SKM-1 (cell line): ENCODE measurements at regions not wholly inside any gene's neighbourhood (a gene's known extent, or its start where the extent isn't known, plus 50 kb on each side); places are given as distances from the start of the nearest gene placed in this dataset.
A peak's percentile ranks its signal among the peaks of the same experiment; 100 is the strongest.

Experiments
- DNase-seq: peaks from one replicate; lab custom pipeline; 2025; ENCODE audit not compliant: unreplicated experiment; lab: John Stamatoyannopoulos, UW

- no peak for DNase-seq
These were observed 640.2 kb upstream of the PKN2 start for GRCh38 chr1:88043834-88044233.

GRCh38 chr1:88052167-88052566, 631.9 kb upstream of the PKN2 start:
- no peak for DNase-seq

GRCh38 chr1:88053065-88053464, 631.0 kb upstream of the PKN2 start:
- DNase-seq = no peak

- DNase-seq = no peak
These were observed 627.2 kb upstream of the PKN2 start for GRCh38 chr1:88056881-88057280.

GRCh38 chr1:88058205-88058604, 625.9 kb upstream of the PKN2 start:
- no peak for DNase-seq

GRCh38 chr1:88060112-88060673, 623.9 kb upstream of the PKN2 start:
- no peak for DNase-seq

- no peak for DNase-seq
These were observed 623.2 kb upstream of the PKN2 start for GRCh38 chr1:88060750-88061491.

GRCh38 chr1:88061492-88062177, 622.4 kb upstream of the PKN2 start:
- peak; percentile 26 for DNase-seq

- no peak for DNase-seq
These were observed 621.4 kb upstream of the PKN2 start for GRCh38 chr1:88062650-88063153.

- DNase-seq = no peak
These were observed 620.5 kb upstream of the PKN2 start for GRCh38 chr1:88063605-88064004.

GRCh38 chr1:88068407-88068960, 615.6 kb upstream of the PKN2 start:
- no peak for DNase-seq

GRCh38 chr1:88070956-88071355, 613.1 kb upstream of the PKN2 start:
- no peak for DNase-seq

GRCh38 chr1:88074661-88075060, 609.4 kb upstream of the PKN2 start:
- DNase-seq = no peak

- DNase-seq = no peak
These were observed 608.3 kb upstream of the PKN2 start for GRCh38 chr1:88075813-88076212.

GRCh38 chr1:88079036-88079435, 605.0 kb upstream of the PKN2 start:
- no peak for DNase-seq

- DNase-seq = no peak
These were observed 603.2 kb upstream of the PKN2 start for GRCh38 chr1:88080875-88081274.

GRCh38 chr1:88088481-88088880, 595.6 kb upstream of the PKN2 start:
- DNase-seq = no peak

GRCh38 chr1:88089961-88090360, 594.1 kb upstream of the PKN2 start:
- no peak for DNase-seq

- no peak for DNase-seq
These were observed 585.2 kb upstream of the PKN2 start for GRCh38 chr1:88098881-88099280.

GRCh38 chr1:88101041-88101440, 583.0 kb upstream of the PKN2 start:
- no peak for DNase-seq

- no peak for DNase-seq
These were observed 579.8 kb upstream of the PKN2 start for GRCh38 chr1:88104236-88104635.

- DNase-seq = no peak
These were observed 579.2 kb upstream of the PKN2 start for GRCh38 chr1:88104886-88105285.
